ENCODE measurements at regions not wholly inside any gene's neighbourhood (a gene's known extent, or its start where the extent isn't known, plus 50 kb on each side); places are given as distances from the start of the nearest gene placed in this dataset.

DNA sequence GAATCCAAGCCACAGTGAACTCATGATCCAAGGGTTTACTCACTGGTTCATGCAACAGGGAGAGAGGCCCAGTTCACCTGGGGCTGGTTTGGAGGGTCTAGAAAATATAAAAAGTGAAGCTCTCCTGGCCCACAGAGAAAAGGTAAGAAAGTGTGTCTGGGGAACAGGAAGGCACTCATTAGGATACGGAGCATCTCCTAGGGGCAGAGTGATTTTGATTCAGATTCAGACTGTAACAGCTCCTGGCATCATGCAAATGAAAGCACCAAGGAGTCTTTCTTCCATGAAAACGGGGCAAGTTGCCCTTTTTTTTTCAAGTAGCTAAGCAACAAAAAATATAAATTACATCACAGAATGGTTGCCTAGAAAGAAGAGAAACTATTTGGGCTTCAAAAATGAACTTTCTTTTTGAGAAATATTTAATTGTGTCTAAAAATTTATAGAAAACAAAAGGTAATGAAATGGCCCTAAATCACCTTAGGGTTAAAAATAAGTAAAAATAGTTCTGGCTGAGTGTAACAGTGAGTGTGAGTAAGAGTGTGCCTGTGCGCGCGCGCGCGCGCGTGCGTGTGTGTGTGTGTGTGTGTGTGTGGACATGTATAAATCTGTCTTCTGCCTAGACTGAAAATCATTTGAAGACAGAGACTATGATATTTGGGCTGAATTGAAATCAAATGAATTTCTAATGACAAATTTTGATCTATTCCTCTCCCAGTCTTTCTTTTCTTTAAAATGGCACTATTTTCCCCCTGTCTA, 177.8 kb upstream of the ZNF462 start (continued):
- no peak for TF ChIP-seq SRF (IDR thresholded peaks at IDR 0.05; ENCODE audit: low read depth, low read length)

Data from H1 (cell line).